Liver (tissue), 8 donors: ENCODE measurements at regions not wholly inside any gene's neighbourhood (a gene's known extent, or its start where the extent isn't known, plus 50 kb on each side); places are given as distances from the start of the nearest gene placed in this dataset.

Experiments used
- DNase-seq: peaks from one replicate; pipeline ENCODE4 v3.0.0-alpha.2; 2017; ENCODE audit warnings: low spot score
- H3K27ac ChIP-seq, 2 donors: one replicate each; pipeline ENCODE4 v1.7.0; 2013; ENCODE audit warnings: inconsistent platforms in 2 of 2, low read length in 2 of 2, control low read depth in 1 of 2, low read depth in 1 of 2, mild to moderate bottlenecking in 1 of 2
- H3K27me3 ChIP-seq, 4 donors: one replicate each; pipeline versions ENCODE4 v1.6.1 to v1.7.0; 2013; ENCODE audit warnings: low read length in 3 of 4, inconsistent platforms in 1 of 4, mild to moderate bottlenecking in 1 of 4, moderate library complexity in 1 of 4; ENCODE audit not compliant: control insufficient read depth in 4 of 4, insufficient read depth in 4 of 4
- H3K36me3 ChIP-seq, 4 donors: one replicate each; pipeline versions ENCODE4 v1.6.1 to v1.7.0; 2013; ENCODE audit warnings: low read length in 3 of 4, mild to moderate bottlenecking in 3 of 4, low read depth in 1 of 4, moderate library complexity in 1 of 4; ENCODE audit not compliant: control insufficient read depth in 4 of 4, insufficient read depth in 3 of 4
- H3K4me1 ChIP-seq, 4 donors: one replicate each; pipeline versions ENCODE4 v1.6.1 to v1.7.0; 2013; ENCODE audit warnings: low read length in 3 of 4, mild to moderate bottlenecking in 3 of 4, moderate library complexity in 1 of 4; ENCODE audit not compliant: control insufficient read depth in 4 of 4, insufficient read depth in 4 of 4
- H3K4me3 ChIP-seq, 3 donors: one replicate each; pipeline versions ENCODE4 v1.6.1 to v1.7.0; 2013; ENCODE audit warnings: low read length in 3 of 3, control low read depth in 1 of 3, low read depth in 1 of 3, mild to moderate bottlenecking in 1 of 3
- H3K9ac ChIP-seq, 2 donors: one replicate each; pipeline ENCODE4 v1.7.0; 2013; ENCODE audit warnings: low read length in 2 of 2, mild to moderate bottlenecking in 2 of 2, moderate library complexity in 2 of 2, control low read depth in 1 of 2, low read depth in 1 of 2
- H3K9me3 ChIP-seq, 4 donors: one replicate each; pipeline versions ENCODE4 v1.6.1 to v1.7.0; 2013; ENCODE audit warnings: low read length in 3 of 4; ENCODE audit not compliant: control insufficient read depth in 4 of 4
- ATF3 ChIP-seq: IDR thresholded peaks from 2 replicates; pipeline ENCODE4 v1.6.1; 2016; ENCODE audit warnings: antibody characterized with exemption
- CTCF ChIP-seq: fragments of 150-350 bp; IDR thresholded peaks from 2 replicates; pipeline ENCODE4 v1.5.1; 2017; ENCODE audit warnings: improper control_type of control experiment, low read depth, low read length; ENCODE audit not compliant: missing input control
- EGR1 ChIP-seq, 2 donors: IDR thresholded peaks; 2 replicates each; pipeline ENCODE4 v1.6.1; 2016 to 2018; ENCODE audit warnings: antibody characterized with exemption in 2 of 2, low read depth in 2 of 2
- FOXA1 ChIP-seq: IDR thresholded peaks from 2 replicates; pipeline ENCODE4 v1.6.1; 2016; ENCODE audit warnings: antibody characterized with exemption
- FOXA2 ChIP-seq: IDR thresholded peaks from 2 replicates; pipeline ENCODE4 v1.6.1; 2016; ENCODE audit warnings: antibody characterized with exemption
- GABPA ChIP-seq, 2 donors: IDR thresholded peaks in 1 of 2; conservative IDR thresholded peaks in 1 of 2; 2 replicates each; pipeline ENCODE4 v1.6.1; 2016; ENCODE audit warnings: antibody characterized with exemption in 2 of 2, mild to moderate bottlenecking in 1 of 2, moderate library complexity in 1 of 2
- HNF4A ChIP-seq, 2 donors: conservative IDR thresholded peaks; 2 replicates each; pipeline ENCODE4 v1.6.1; 2016; ENCODE audit warnings: antibody characterized with exemption in 2 of 2, mild to moderate bottlenecking in 2 of 2
- HNF4G ChIP-seq: IDR thresholded peaks from 2 replicates; pipeline ENCODE4 v1.6.1; 2016; ENCODE audit warnings: antibody characterized with exemption
- JUND ChIP-seq, 2 donors: IDR thresholded peaks; 2 replicates each; pipeline ENCODE4 v1.6.1; 2016; ENCODE audit warnings: antibody characterized with exemption in 2 of 2
- MAX ChIP-seq: IDR thresholded peaks from 2 replicates; pipeline ENCODE4 v1.6.1; 2016; ENCODE audit warnings: antibody characterized with exemption
- NR2F2 ChIP-seq: IDR thresholded peaks from 2 replicates; pipeline ENCODE4 v1.6.1; 2016; ENCODE audit warnings: antibody characterized with exemption
- RAD21 ChIP-seq, 2 donors: IDR thresholded peaks; 2 replicates each; pipeline ENCODE4 v1.6.1; 2016; ENCODE audit warnings: antibody characterized with exemption in 2 of 2, mild to moderate bottlenecking in 2 of 2
- REST ChIP-seq: IDR thresholded peaks from 2 replicates; pipeline ENCODE4 v1.6.1; 2016; ENCODE audit warnings: antibody characterized with exemption, mild to moderate bottlenecking
- SP1 ChIP-seq: IDR thresholded peaks from 2 replicates; pipeline ENCODE4 v1.6.1; 2018; ENCODE audit warnings: antibody characterized with exemption, mild to moderate bottlenecking
- TAF1 ChIP-seq: conservative IDR thresholded peaks from 2 replicates; pipeline ENCODE4 v1.6.1; 2016; ENCODE audit warnings: antibody characterized with exemption, mild to moderate bottlenecking
- YY1 ChIP-seq: IDR thresholded peaks from 2 replicates; pipeline ENCODE4 v1.6.1; 2016; ENCODE audit warnings: antibody characterized with exemption, mild to moderate bottlenecking
- ZBTB33 ChIP-seq: IDR thresholded peaks from 2 replicates; pipeline ENCODE4 v1.6.1; 2016; ENCODE audit warnings: antibody characterized with exemption
- WGBS: extraction: QIAGEN DNeasy Blood & Tissue Kit; methylation state at CpG from one replicate; pipeline ENCODE4 v1.1.7; 2013; 5-methylcytosine and 5-hydroxymethylcytosine counted together
- donor health status: healthy.
- donor health status: healthy.
- donor health status: healthy.
- donor health status: healthy.
- donor health status: healthy.

GRCh38 chr17:49906531-49907136, 58.8 kb upstream of the TAC4 start:
- no peak for TF ChIP-seq JUND (IDR thresholded peaks at IDR 0.05)
- TF ChIP-seq CTCF, result no peak
- no peak for TF ChIP-seq RAD21 (IDR thresholded peaks at IDR 0.05)
- TF ChIP-seq EGR1 (IDR thresholded peaks at IDR 0.05; ENCODE audit: low read depth in 2 of 2), result no peak
- no peak for TF ChIP-seq NR2F2
- TF ChIP-seq FOXA2, result no peak
- no peak for TF ChIP-seq ATF3
- TF ChIP-seq SP1, result no peak
- no peak for TF ChIP-seq HNF4G
- TF ChIP-seq REST, result no peak
- no peak for TF ChIP-seq TAF1
- TF ChIP-seq GABPA (IDR thresholded peaks at IDR 0.05 in 1 of 2, conservative IDR thresholded peaks at IDR 0.05 in 1 of 2), result no peak
- TF ChIP-seq HNF4A (conservative IDR thresholded peaks at IDR 0.05), result no peak
- TF ChIP-seq YY1, result no peak
- no peak for TF ChIP-seq FOXA1
- no peak for TF ChIP-seq MAX
- TF ChIP-seq ZBTB33, result no peak

More at GRCh38 chr17:49906531-49907136, 58.8 kb upstream of the TAC4 start:
- Histone ChIP-seq H3K27ac (no peak overlapping the region), H3K4me3 (no peak overlapping the region), H3K4me1 (peaks cover 0 to 5% (median 0%) of the 10 kb centered on the region in 4 donors), H3K27me3 (peaks cover 4 to 31% (median 19%) of the 10 kb centered on the region in 4 donors), H3K9me3 (no peaks in the 10 kb centered on the region), H3K36me3 (no peaks in the 10 kb centered on the region), H3K9ac (no peak overlapping the region)
- DNase-seq, result no peak
- 62% methylated on average over 10 of the region's 10 CpGs for WGBS
